IgD-negative memory B cell (primary cell): ENCODE measurements at regions not wholly inside any gene's neighbourhood (a gene's known extent, or its start where the extent isn't known, plus 50 kb on each side); places are given as distances from the start of the nearest gene placed in this dataset.

Experiments used
- H3K27ac Mint-ChIP-seq, 3 donors: one replicate each; pipeline ENCODE4 v1.8.0; 2020 to 2022; ENCODE audit warnings: mild to moderate bottlenecking in 3 of 3, mixed read lengths in 3 of 3, moderate library complexity in 1 of 3
- H3K27me3 Mint-ChIP-seq: one replicate; pipeline ENCODE4 v1.8.0; 2021; ENCODE audit warnings: mixed read lengths
- H3K36me3 Mint-ChIP-seq: one replicate; pipeline ENCODE4 v1.8.0; 2020; ENCODE audit warnings: mild to moderate bottlenecking, mixed read lengths
- H3K4me1 Mint-ChIP-seq, 3 donors: one replicate each; pipeline ENCODE4 v1.8.0; 2020 to 2022; ENCODE audit warnings: mixed read lengths in 3 of 3, mild to moderate bottlenecking in 1 of 3
- H3K4me3 Mint-ChIP-seq, 4 donors: one replicate each; pipeline ENCODE4 v1.8.0; 2020 to 2022; ENCODE audit warnings: mild to moderate bottlenecking in 4 of 4, mixed read lengths in 4 of 4, moderate library complexity in 3 of 4
- H3K9me3 Mint-ChIP-seq, 3 donors: one replicate each; pipeline ENCODE4 v1.8.0; 2020 to 2021; ENCODE audit warnings: mixed read lengths in 3 of 3, mild to moderate bottlenecking in 1 of 3

DNA sequence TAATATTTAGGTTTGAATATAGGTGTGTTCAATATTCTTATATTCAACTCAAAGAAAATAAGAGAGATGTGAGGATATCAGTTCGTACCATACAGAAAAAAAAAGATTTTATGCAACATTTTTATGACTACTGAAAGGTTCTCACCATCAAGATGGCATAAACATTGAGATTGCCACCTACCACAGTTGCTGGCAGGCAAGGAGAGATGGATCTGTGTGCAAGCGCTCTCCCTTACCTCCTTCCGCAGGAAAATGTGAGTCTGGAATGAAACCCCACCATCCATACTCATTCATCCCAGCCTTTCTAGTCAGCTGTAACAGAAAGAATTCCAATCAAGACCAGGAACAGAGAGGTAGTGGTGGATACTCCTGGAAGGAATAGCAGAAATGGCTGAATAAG lies 376.9 kb downstream of the PPP3CA start:
- Mint-ChIP-seq H3K4me1 (no peaks in the 10 kb centered on the region), H3K27ac (no peak overlapping the region), H3K36me3 (no peaks in the 10 kb centered on the region), H3K4me3 (no peak overlapping the region), H3K27me3 (peaks cover 8% of the 10 kb centered on the region), H3K9me3 (peaks cover 0 to 1% (median 0%) of the 10 kb centered on the region in 3 donors)

DNA sequence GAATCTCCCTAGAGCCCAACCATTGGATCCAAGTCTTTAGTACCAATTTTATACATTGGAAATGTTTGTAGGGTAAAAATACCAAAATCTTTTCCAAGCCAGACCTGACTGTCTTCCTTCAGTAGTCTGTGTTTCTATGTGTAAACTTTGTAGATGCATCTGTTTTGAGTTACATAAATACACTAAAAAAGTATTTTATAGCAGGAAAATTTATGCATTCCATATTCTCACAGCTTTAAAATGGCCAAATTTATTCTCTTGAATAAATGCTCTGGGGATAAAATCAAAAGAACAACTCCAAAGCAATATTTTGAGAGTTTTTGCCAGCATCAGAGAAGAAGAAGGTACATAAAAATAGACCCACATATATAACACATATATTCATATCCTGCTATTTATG lies 377.4 kb downstream of the PPP3CA start:
- H3K27me3 Mint-ChIP-seq = peaks cover 8% of the 10 kb centered on the region
- no peaks in the 10 kb centered on the region for H3K4me1 Mint-ChIP-seq
- H3K4me3 Mint-ChIP-seq = no peak overlapping the region
- no peak overlapping the region for H3K27ac Mint-ChIP-seq
- H3K36me3 Mint-ChIP-seq = no peaks in the 10 kb centered on the region
- H3K9me3 Mint-ChIP-seq = peaks cover 0 to 1% (median 0%) of the 10 kb centered on the region in 3 donors

DNA sequence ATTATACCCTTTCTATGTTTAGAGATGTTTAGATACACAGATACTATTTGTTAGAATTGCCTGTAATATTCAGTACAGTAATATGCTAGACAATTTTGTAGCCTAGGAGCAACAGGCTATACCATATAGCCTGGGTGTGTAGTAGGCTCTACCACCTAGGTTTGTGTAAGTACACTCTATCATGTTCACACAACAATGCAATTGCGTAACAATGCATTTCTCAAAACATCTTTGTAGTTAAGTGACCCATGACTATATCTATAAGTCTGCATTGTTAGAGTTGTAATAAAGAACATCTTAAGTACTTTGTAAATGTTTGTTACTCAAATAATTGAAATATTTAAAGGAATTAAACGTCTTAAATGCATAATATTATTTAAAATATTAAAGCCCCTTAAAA lies 379.3 kb downstream of the PPP3CA start:
- H3K4me1 Mint-ChIP-seq = no peaks in the 10 kb centered on the region
- no peak overlapping the region for H3K27ac Mint-ChIP-seq
- no peak overlapping the region for H3K4me3 Mint-ChIP-seq
- no peaks in the 10 kb centered on the region for H3K36me3 Mint-ChIP-seq
- peaks cover 8% of the 10 kb centered on the region for H3K27me3 Mint-ChIP-seq
- peaks cover 0 to 1% (median 0%) of the 10 kb centered on the region in 3 donors for H3K9me3 Mint-ChIP-seq

DNA sequence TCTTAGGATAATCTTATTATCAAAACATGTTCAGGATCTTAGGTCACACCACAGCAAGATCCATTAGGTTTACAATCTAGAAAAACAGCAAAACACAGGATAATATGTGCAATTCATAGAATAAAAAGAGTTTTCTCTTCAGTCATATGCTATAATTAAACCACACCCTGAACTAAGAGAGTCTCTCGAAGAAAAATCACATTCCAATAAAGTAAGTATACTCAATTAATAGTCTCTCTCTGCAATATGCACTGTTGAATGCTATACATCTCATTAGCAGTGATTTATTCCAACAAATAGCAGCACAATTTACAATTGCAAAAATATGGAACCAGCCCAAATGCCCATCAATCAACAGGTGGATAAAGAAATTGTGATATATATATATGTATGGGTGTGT lies 383.7 kb downstream of the PPP3CA start:
- H3K4me1 Mint-ChIP-seq = no peaks in the 10 kb centered on the region
- no peak overlapping the region for H3K27ac Mint-ChIP-seq
- H3K36me3 Mint-ChIP-seq = no peaks in the 10 kb centered on the region
- H3K27me3 Mint-ChIP-seq = peaks cover 2% of the 10 kb centered on the region
- H3K9me3 Mint-ChIP-seq = peaks cover 0 to 1% (median 0%) of the 10 kb centered on the region in 3 donors
- H3K4me3 Mint-ChIP-seq = no peak overlapping the region

DNA sequence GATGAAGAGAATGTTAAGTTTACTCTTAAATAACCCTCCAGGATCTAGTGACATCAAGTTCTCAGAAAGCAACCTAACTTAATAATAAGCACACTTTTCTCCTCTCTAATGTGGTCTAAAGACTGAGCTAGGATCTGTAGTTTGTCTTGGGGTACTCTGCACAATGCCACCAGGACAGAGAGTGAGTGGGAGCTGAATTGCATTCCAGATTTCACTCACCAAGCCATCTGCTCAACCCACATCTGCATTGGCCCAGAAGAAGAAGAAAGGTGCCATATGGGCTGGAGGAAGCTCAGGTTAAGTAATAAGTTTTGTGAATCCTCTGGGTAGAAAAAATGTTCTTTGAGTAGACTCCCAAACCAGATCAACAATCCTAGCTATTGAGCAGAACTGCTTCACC lies 384.6 kb downstream of the PPP3CA start:
- peaks cover 0 to 1% (median 0%) of the 10 kb centered on the region in 3 donors for H3K9me3 Mint-ChIP-seq
- H3K4me1 Mint-ChIP-seq = no peaks in the 10 kb centered on the region
- no peak overlapping the region for H3K4me3 Mint-ChIP-seq
- no peaks in the 10 kb centered on the region for H3K36me3 Mint-ChIP-seq
- H3K27ac Mint-ChIP-seq = no peak overlapping the region
- peaks cover 2% of the 10 kb centered on the region for H3K27me3 Mint-ChIP-seq

DNA sequence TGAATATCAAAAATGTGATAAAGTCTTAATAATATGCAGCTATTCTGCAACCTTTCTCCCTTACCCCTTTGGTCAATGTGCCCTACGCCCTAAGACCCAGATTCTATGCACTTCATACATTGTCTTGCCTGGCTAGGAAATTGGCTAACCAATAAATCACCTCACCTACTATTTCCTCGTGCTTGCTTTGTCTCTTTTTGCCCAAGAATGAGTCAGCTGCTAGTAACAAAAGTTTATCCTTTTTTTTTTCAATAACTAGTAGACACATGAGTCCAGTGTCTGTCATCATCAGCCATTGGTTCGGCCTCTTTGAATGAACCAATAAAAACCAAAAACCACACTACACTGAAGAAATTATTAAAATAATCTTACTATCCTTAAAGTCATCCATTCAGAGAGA lies 387.1 kb downstream of the PPP3CA start:
- no peak overlapping the region for H3K4me3 Mint-ChIP-seq
- H3K9me3 Mint-ChIP-seq = no peaks in the 10 kb centered on the region
- no peaks in the 10 kb centered on the region for H3K4me1 Mint-ChIP-seq
- no peaks in the 10 kb centered on the region for H3K27me3 Mint-ChIP-seq
- H3K27ac Mint-ChIP-seq = no peak overlapping the region
- no peaks in the 10 kb centered on the region for H3K36me3 Mint-ChIP-seq

DNA sequence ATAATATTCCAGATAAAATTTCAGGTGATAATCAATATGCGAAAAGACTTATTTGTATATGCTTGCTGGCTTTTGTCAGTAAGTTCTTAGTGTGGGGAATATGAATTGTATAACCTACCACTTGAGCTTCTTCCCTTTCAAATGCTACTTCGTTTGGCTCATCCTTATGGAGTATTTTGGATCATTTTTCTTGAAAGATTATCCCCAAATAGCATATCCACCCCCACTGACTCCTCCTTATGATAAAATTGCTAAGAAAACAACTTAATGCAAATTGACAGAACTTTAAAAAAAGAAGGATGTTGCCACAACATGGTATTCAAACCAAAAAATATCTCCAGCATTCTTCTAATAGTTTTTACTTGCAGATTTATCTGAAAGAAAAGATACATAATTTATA lies 393.3 kb downstream of the PPP3CA start:
- Mint-ChIP-seq H3K9me3 (peaks cover 0 to 3% (median 0%) of the 10 kb centered on the region in 3 donors), H3K27ac (no peak overlapping the region), H3K4me3 (no peak overlapping the region), H3K36me3 (no peaks in the 10 kb centered on the region), H3K4me1 (no peaks in the 10 kb centered on the region), H3K27me3 (peaks cover 3% of the 10 kb centered on the region)

DNA sequence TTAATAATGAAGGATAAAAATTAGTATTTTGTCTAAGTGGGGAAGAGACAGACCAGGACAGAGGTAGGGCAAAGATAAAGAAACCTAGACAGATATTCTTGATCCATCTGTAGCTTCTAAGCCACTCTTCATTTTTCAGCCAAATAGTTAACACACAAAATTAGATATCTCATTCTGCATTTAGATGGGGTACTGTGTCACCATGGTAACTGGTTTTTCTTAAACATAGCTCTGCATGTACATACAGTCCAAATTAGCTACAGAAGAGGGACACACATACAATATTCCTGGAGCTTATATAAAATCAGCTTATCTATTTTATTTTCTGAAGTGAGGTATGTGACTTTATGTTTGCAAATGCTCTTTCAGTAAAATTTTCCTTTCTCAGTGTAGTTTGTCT lies 393.7 kb downstream of the PPP3CA start:
- no peak overlapping the region for H3K27ac Mint-ChIP-seq
- peaks cover 0 to 3% (median 0%) of the 10 kb centered on the region in 3 donors for H3K9me3 Mint-ChIP-seq
- H3K36me3 Mint-ChIP-seq = no peaks in the 10 kb centered on the region
- no peaks in the 10 kb centered on the region for H3K4me1 Mint-ChIP-seq
- no peak overlapping the region for H3K4me3 Mint-ChIP-seq
- peaks cover 3% of the 10 kb centered on the region for H3K27me3 Mint-ChIP-seq

DNA sequence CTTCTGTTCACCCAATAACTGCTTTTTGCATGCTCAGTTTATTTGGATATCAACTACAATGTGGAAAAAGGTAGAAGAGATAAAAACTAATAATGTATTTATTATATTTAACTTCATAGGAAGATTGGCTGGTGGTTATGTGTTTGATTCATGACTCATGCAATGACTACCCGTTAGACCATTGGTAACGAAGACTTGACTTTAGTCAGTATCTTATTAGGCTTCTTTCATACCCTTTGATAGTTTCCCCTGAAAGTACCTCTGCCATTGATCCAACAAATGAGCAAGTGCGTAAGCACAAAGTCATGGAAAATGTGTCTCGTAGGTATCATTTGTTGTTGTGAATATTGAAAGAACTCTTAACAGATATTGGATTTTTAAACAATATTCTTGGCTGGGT lies 394.7 kb downstream of the PPP3CA start:
- Mint-ChIP-seq H3K4me1 (no peaks in the 10 kb centered on the region), H3K27ac (no peak overlapping the region), H3K9me3 (peaks cover 0 to 3% (median 0%) of the 10 kb centered on the region in 3 donors), H3K4me3 (no peak overlapping the region), H3K27me3 (peaks cover 3% of the 10 kb centered on the region), H3K36me3 (no peaks in the 10 kb centered on the region)

DNA sequence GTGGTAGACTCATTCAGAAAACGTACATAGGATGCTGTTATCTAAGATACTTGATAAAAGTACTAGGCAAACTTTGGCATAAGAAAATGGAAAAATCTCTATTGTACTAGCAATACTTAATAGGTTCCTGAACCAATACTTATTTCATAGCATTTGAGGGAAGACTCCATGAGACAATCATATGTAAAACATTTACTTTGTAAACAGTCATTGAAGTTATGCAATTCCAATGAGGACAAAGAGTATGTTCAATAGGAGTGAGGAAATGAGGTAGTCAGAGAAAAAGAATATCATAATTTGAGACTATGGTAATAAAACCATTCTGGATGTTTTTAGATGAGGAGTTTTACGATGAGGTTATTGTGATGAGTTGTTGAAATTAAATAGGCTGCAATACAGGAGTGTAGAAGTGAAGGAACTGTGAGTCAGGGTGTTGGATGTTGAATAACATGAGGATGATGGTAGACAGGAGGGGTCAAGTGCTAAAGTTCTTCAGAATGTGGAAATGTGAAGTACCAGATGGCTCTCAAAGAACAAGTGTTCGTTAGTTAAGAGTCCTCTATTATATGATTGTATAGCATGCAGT lies 397.9 kb downstream of the PPP3CA start:
- Mint-ChIP-seq H3K27ac (no peak overlapping the region), H3K4me1 (peaks cover 0 to 2% (median 1%) of the 10 kb centered on the region in 3 donors), H3K36me3 (no peaks in the 10 kb centered on the region), H3K4me3 (no peak overlapping the region), H3K9me3 (peaks cover 0 to 3% (median 0%) of the 10 kb centered on the region in 3 donors), H3K27me3 (peaks cover 3% of the 10 kb centered on the region)

DNA sequence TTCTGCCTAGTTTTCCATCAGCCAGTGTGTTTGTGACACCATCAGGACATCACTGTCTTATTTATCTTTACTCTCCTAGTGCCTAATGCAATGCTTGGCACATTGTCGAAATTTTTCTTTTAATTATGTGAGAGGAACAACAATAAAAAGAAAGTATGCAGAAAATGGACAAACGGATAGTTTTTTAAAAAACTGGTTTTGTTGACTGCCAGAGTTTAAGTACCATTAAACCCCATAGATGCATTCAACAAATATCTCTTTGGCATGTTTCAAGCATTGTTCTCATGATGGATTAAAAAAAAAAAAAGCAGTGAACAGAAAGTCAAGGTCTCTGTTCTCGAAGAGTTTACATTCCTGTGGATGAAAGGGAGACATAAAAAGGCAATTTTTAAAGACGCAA lies 398.4 kb downstream of the PPP3CA start:
- H3K9me3 Mint-ChIP-seq = peaks cover 0 to 3% (median 0%) of the 10 kb centered on the region in 3 donors
- H3K4me3 Mint-ChIP-seq = no peak overlapping the region
- H3K36me3 Mint-ChIP-seq = no peaks in the 10 kb centered on the region
- peaks cover 0 to 2% (median 1%) of the 10 kb centered on the region in 3 donors for H3K4me1 Mint-ChIP-seq
- no peak overlapping the region for H3K27ac Mint-ChIP-seq
- H3K27me3 Mint-ChIP-seq = peaks cover 3% of the 10 kb centered on the region

DNA sequence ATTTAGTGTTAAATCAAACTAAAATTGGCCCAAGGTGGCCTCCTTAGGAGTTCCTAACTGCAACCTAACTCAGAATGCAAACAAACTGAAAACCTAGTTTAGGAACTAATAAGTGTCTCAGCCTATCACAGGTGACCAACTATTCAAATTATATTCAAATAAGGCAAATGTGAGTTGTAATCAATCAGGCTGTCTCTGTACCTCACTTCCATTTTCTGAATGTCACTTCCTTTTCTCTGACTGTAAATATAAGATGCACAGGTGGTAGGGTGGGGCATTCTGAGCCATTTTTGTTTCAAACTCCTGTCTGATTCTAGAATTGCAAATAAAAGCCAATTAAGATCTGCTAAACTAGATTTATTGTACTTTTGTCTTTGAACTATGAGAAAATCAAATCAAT lies 401.5 kb downstream of the PPP3CA start:
- peaks cover 2% of the 10 kb centered on the region for H3K27me3 Mint-ChIP-seq
- H3K9me3 Mint-ChIP-seq = peaks cover 0 to 7% (median 0%) of the 10 kb centered on the region in 3 donors
- H3K4me1 Mint-ChIP-seq = peaks cover 0 to 5% (median 2%) of the 10 kb centered on the region in 3 donors
- H3K36me3 Mint-ChIP-seq = no peaks in the 10 kb centered on the region
- H3K27ac Mint-ChIP-seq = no peak overlapping the region
- no peak overlapping the region for H3K4me3 Mint-ChIP-seq

DNA sequence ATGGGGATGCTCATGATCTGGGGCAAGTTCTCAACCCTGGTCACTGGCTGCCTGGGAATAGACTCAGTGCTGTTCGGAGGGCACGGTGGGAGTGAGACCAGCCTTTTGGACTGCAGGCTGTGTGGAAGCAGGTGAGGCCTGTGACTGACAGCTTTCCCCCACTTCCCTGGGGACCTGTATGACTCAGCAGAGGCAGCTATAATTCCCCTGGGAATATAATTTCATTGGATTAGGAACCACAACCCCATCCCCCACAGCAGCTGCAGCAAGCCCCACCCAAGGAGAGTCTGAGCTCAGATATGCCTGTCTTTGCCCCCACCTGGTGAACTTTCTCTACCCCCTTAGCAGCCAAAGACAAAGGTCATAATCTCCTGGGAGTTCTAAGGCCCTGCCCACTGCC lies 408.6 kb downstream of the PPP3CA start:
- Mint-ChIP-seq H3K4me3 (no peak overlapping the region), H3K27ac (no peak overlapping the region)

DNA sequence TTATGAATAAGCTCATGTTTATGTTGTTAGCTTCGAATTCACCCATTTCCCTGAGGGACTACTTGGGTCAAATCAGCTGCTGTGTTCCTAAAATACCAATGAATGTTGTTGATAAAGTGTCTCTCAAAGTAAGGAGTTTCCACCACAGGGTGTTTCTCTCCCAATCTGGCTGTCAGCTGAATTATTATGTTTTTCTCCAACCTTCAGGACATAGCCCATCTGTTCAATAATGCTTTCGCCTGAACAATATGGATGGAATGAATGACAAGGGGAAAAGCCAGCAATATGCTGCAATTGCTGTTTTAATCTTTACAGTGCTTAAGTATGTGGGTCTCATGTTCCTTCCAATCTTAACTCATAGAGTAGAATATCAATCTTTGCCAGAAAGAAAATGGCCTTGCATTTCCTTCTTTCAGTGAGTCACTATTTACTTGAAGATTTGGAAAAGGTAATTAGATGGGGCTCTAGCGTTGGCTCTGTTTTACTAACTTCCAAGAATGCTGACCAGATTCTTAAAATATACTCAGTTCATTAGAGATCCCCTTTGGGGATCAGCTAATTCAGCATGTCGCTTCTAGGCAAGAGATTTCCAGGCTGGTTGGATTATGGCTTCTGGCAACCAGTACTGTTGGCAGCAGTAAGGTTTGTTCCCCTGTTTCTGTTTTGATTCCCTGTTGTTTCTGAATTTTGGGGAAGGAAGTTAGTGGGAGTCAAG lies 410.5 kb downstream of the PPP3CA start:
- Mint-ChIP-seq H3K4me3 (no peak overlapping the region), H3K27me3 (no peaks in the 10 kb centered on the region), H3K36me3 (no peaks in the 10 kb centered on the region), H3K27ac (no peak overlapping the region), H3K9me3 (peaks cover 0 to 2% (median 2%) of the 10 kb centered on the region in 3 donors), H3K4me1 (peaks cover 0 to 8% (median 5%) of the 10 kb centered on the region in 3 donors)

More for the DNA sequence above, 408.6 kb downstream of the PPP3CA start:
- H3K4me1 Mint-ChIP-seq = peaks cover 0 to 3% (median 0%) of the 10 kb centered on the region in 3 donors
- H3K36me3 Mint-ChIP-seq = no peaks in the 10 kb centered on the region
- no peaks in the 10 kb centered on the region for H3K27me3 Mint-ChIP-seq
- H3K9me3 Mint-ChIP-seq = peaks cover 0 to 6% (median 2%) of the 10 kb centered on the region in 3 donors

DNA sequence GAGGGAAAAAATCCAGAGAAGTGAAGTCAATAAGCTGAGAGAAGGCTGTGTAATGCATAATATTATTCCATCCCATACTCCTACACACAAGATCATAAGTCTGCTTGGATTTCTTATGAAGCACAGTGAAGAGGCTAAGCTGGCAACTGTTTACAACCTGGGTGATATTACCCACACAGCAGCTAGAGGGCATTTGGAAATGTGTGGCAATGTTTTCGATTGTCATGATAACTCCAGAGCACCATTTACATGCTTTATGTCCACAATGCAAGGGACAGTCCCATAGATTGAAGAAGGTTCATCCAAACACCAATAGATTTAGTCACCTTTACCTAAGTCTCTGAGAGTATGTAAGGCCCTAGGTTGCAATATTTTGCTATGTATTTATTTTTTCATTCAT lies 412.2 kb downstream of the PPP3CA start:
- no peak overlapping the region for H3K4me3 Mint-ChIP-seq

DNA sequence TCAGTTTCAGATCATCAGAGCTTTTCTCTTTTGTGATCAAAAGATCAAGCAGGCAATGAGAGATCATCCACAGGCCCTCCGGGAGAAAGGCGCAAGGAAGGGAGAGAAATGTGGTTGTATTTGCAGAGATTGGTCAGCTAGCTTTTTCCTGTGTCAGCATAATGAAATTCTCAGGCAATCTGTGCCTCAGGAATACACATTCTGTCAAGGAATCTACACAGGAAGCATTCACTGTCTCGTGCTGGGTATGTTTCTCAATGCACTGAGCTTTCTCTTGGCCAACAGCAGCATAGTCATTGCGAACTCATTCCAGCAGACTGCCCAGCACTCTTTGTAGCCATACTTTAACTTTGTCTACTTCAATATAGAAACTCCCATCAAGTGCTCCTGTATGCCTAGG lies 413.7 kb downstream of the PPP3CA start:
- no peaks in the 10 kb centered on the region for H3K36me3 Mint-ChIP-seq
- no peak overlapping the region for H3K4me3 Mint-ChIP-seq
- H3K9me3 Mint-ChIP-seq = no peaks in the 10 kb centered on the region
- H3K27ac Mint-ChIP-seq = no peak overlapping the region
- peaks cover 0 to 8% (median 5%) of the 10 kb centered on the region in 3 donors for H3K4me1 Mint-ChIP-seq
- no peaks in the 10 kb centered on the region for H3K27me3 Mint-ChIP-seq

More for the DNA sequence above, 412.2 kb downstream of the PPP3CA start:
- Mint-ChIP-seq H3K4me1 (peaks cover 0 to 8% (median 5%) of the 10 kb centered on the region in 3 donors), H3K27me3 (no peaks in the 10 kb centered on the region), H3K9me3 (peaks cover 0 to 2% (median 2%) of the 10 kb centered on the region in 3 donors), H3K27ac (no peak overlapping the region), H3K36me3 (no peaks in the 10 kb centered on the region)
